ENCODE measurements at regions not wholly inside any gene's neighbourhood (a gene's known extent, or its start where the extent isn't known, plus 50 kb on each side); places are given as distances from the start of the nearest gene placed in this dataset.

GRCh38 chr2:129293326-129293725 lies 686.1 kb upstream of the RAB6C start:
- Histone ChIP-seq H3K27ac (ENCODE audit: poor library complexity, severe bottlenecking) (no peak overlapping the region), H3K27me3 (ENCODE audit: insufficient read depth, poor library complexity, severe bottlenecking) (no peaks in the 10 kb centered on the region), H3K9me3 (ENCODE audit: severe bottlenecking) (no peaks in the 10 kb centered on the region), H3K4me1 (ENCODE audit: insufficient read depth, poor library complexity, severe bottlenecking) (no peaks in the 10 kb centered on the region), H3K36me3 (ENCODE audit: low read depth) (no peaks in the 10 kb centered on the region), H3K4me3 (ENCODE audit: severe bottlenecking) (no peak overlapping the region)
- ATAC-seq (ENCODE audit: low read depth) (no peak), DNase-seq (ENCODE audit: low spot score) (no peak)
- TF ChIP-seq CTCF (IDR thresholded peaks at IDR 0.05; ENCODE audit: poor library complexity, severe bottlenecking): no peak

DNA sequence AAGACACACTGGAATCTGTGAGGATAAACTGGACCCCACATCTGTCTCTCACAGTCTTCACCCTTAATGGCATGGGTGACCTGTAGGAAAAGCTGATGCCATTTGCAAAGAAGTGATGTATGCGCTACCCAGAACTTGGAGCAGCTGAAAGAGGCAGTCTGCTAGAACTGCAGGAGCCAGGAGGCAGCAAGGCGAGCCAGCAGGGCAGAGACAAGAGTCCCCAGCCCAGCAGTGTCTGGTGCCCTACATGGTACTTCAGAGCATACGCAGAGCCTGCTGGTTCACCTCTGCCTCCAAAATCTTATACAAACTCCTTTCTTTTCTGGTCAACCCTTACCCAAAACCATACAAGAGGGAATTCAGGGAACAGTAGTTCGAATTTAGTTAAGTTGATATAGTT lies 683.1 kb upstream of the RAB6C start:
- no peaks in the 10 kb centered on the region for H3K27me3 ChIP-seq (ENCODE audit: insufficient read depth, poor library complexity, severe bottlenecking)
- TF ChIP-seq CTCF (IDR thresholded peaks at IDR 0.05; ENCODE audit: poor library complexity, severe bottlenecking): no peak
- DNase-seq (ENCODE audit: low spot score): no peak
- H3K4me1 ChIP-seq (ENCODE audit: insufficient read depth, poor library complexity, severe bottlenecking): no peaks in the 10 kb centered on the region
- no peak for ATAC-seq (ENCODE audit: low read depth)
- H3K36me3 ChIP-seq (ENCODE audit: low read depth): no peaks in the 10 kb centered on the region
- no peaks in the 10 kb centered on the region for H3K9me3 ChIP-seq (ENCODE audit: severe bottlenecking)
- no peak overlapping the region for H3K27ac ChIP-seq (ENCODE audit: poor library complexity, severe bottlenecking)
- no peak overlapping the region for H3K4me3 ChIP-seq (ENCODE audit: severe bottlenecking)

DNA sequence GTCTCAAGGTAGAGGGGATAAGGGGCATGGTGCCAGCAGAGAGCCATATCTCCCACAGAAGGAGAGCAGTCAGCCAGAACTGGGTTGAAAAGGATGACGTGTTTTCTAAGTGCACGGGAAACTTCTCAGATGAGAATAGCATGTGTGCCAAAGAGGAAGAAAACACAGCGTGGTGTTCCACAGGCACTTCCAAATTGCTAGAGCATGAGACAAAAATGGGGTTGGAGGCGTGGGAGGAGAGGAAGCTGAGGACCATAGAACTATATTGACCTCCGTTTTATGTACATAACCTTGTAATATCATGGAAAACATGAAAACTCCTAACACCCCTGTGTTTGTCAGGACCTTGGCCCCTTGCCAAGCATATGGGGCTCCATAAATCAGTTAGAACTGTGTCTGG lies 682.7 kb upstream of the RAB6C start:
- no peak overlapping the region for H3K27ac ChIP-seq (ENCODE audit: poor library complexity, severe bottlenecking)
- no peaks in the 10 kb centered on the region for H3K27me3 ChIP-seq (ENCODE audit: insufficient read depth, poor library complexity, severe bottlenecking)
- ATAC-seq (ENCODE audit: low read depth) (no peak), DNase-seq (ENCODE audit: low spot score) (no peak)
- H3K9me3 ChIP-seq (ENCODE audit: severe bottlenecking): no peaks in the 10 kb centered on the region
- H3K4me1 ChIP-seq (ENCODE audit: insufficient read depth, poor library complexity, severe bottlenecking): no peaks in the 10 kb centered on the region
- H3K4me3 ChIP-seq (ENCODE audit: severe bottlenecking): no peak overlapping the region
- no peak for TF ChIP-seq CTCF (IDR thresholded peaks at IDR 0.05; ENCODE audit: poor library complexity, severe bottlenecking)
- H3K36me3 ChIP-seq (ENCODE audit: low read depth): no peaks in the 10 kb centered on the region

- ATAC-seq (ENCODE audit: low read depth): no peak
- Histone ChIP-seq H3K27ac (ENCODE audit: poor library complexity, severe bottlenecking) (no peak overlapping the region), H3K9me3 (ENCODE audit: severe bottlenecking) (no peaks in the 10 kb centered on the region), H3K4me1 (ENCODE audit: insufficient read depth, poor library complexity, severe bottlenecking) (no peaks in the 10 kb centered on the region), H3K27me3 (ENCODE audit: insufficient read depth, poor library complexity, severe bottlenecking) (no peaks in the 10 kb centered on the region), H3K4me3 (ENCODE audit: severe bottlenecking) (no peak overlapping the region), H3K36me3 (ENCODE audit: low read depth) (no peaks in the 10 kb centered on the region)
- no peak for TF ChIP-seq CTCF (IDR thresholded peaks at IDR 0.05; ENCODE audit: poor library complexity, severe bottlenecking)
- DNase-seq (ENCODE audit: low spot score): no peak
Measured at GRCh38 chr2:129297430-129297829, 682.0 kb upstream of the RAB6C start.

DNA sequence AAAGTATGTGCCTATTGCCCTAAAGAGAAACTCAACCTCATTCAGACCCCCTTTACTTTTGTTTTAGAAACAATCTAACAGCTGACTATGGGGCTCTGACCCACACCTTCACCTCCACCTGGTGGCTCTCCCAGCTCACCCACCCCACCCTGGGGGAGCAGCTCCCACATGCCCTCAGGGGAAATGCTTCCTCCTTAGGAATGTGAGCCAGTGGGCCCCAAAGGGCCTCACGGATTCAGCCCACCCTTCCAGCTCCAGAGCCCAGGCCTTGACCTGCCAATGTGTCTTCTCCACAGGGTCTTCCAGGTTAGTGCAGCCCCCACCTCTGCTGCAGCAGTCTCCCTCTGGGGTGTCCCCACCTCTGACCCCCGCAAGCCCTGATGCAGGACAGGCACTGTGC lies 680.1 kb upstream of the RAB6C start:
- ATAC-seq (ENCODE audit: low read depth) (no peak), DNase-seq (ENCODE audit: low spot score) (no peak)
- no peaks in the 10 kb centered on the region for H3K4me1 ChIP-seq (ENCODE audit: insufficient read depth, poor library complexity, severe bottlenecking)
- no peaks in the 10 kb centered on the region for H3K27me3 ChIP-seq (ENCODE audit: insufficient read depth, poor library complexity, severe bottlenecking)
- no peaks in the 10 kb centered on the region for H3K9me3 ChIP-seq (ENCODE audit: severe bottlenecking)
- H3K4me3 ChIP-seq (ENCODE audit: severe bottlenecking): no peak overlapping the region
- TF ChIP-seq CTCF (IDR thresholded peaks at IDR 0.05; ENCODE audit: poor library complexity, severe bottlenecking): no peak
- H3K36me3 ChIP-seq (ENCODE audit: low read depth): no peaks in the 10 kb centered on the region
- H3K27ac ChIP-seq (ENCODE audit: poor library complexity, severe bottlenecking): no peak overlapping the region
